HepG2 (cell line): ENCODE measurements at regions not wholly inside any gene's neighbourhood (a gene's known extent, or its start where the extent isn't known, plus 50 kb on each side); places are given as distances from the start of the nearest gene placed in this dataset.

Experiments
- ARID2 ChIP-seq: sonication (generic); formaldehyde crosslinking; IDR thresholded peaks from 2 replicates; pipeline ENCODE4 v1.8.1; 2022; ENCODE audit warnings: mild to moderate bottlenecking, missing genetic modification reagents, borderline replicate concordance
- ESRRA ChIP-seq: sonication (generic); formaldehyde crosslinking; IDR thresholded peaks from 2 replicates; pipeline ENCODE4 v1.5.1; 2020; ENCODE audit warnings: mild to moderate bottlenecking, low read depth, missing genetic modification reagents
- HNRNPLL ChIP-seq: fragments of 200-400 bp; formaldehyde crosslinking; IDR thresholded peaks from 2 replicates; pipeline ENCODE4 v1.6.1; 2017; ENCODE audit warnings: mild to moderate bottlenecking, low read depth, low read length; ENCODE audit not compliant: poor library complexity, severe bottlenecking
- JUND ChIP-seq: sonication (generic); formaldehyde crosslinking; IDR thresholded peaks from 2 replicates; pipeline ENCODE4 v1.8.0; 2022; ENCODE audit warnings: mild to moderate bottlenecking, missing genetic modification reagents
- YY1 ChIP-seq: IDR thresholded peaks from 2 replicates; pipeline ENCODE4 v1.6.1; 2011; ENCODE audit warnings: low read length, low read depth, moderate library complexity, mild to moderate bottlenecking; ENCODE audit not compliant: insufficient read depth, insufficient replicate concordance
- TF ChIP-seq, protein P1 (sequence below): sonication (generic); formaldehyde crosslinking; IDR thresholded peaks from 2 replicates; pipeline ENCODE4 v1.4.0; 2020; ENCODE audit warnings: missing genetic modification reagents
- TF ChIP-seq, protein P2 (sequence below): sonication (generic); formaldehyde crosslinking; IDR thresholded peaks from 2 replicates; pipeline ENCODE4 v1.8.0; 2022; ENCODE audit warnings: mild to moderate bottlenecking, missing genetic modification reagents; ENCODE audit not compliant: insufficient replicate concordance
- TF ChIP-seq, protein P3 (sequence below), 2 experiments: sonication (generic) in 1 of 2; formaldehyde crosslinking in 1 of 2; IDR thresholded peaks; 2 replicates each; pipeline versions ENCODE4 v1.5.1 to v1.6.1; 2011 to 2020; ENCODE audit warnings: borderline replicate concordance in 1 of 2, low read depth in 1 of 2, low read length in 1 of 2, mild to moderate bottlenecking in 1 of 2, missing genetic modification reagents in 1 of 2, moderate library complexity in 1 of 2
- TF ChIP-seq, protein P4 (sequence below): sonication (generic); formaldehyde crosslinking; IDR thresholded peaks from 2 replicates; pipeline ENCODE4 v1.4.0; 2020; ENCODE audit warnings: missing genetic modification reagents, borderline replicate concordance
- TF ChIP-seq, protein P5 (sequence below): sonication (generic); formaldehyde crosslinking; IDR thresholded peaks from 2 replicates; pipeline ENCODE4 v1.5.0; 2020; ENCODE audit warnings: mild to moderate bottlenecking, missing genetic modification reagents, moderate library complexity

DNA sequence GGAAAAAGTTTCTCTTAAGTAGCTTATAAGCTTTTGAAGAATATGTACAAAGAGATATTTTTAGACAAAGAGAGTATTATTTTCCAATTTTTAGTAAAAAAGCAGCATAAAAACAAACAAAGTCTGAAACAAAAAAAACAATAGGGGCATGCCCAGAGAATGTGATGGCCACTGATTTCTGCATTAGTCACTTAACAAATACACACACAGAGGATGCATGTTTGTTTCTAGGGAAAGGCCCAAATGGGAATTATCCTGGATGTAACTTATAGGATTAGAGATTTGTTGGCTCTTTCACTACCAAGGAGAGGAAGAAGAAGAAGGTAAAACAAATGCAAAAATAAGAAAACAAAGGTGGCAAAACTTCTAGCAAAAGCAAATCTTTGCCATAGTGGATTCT lies 95.9 kb upstream of the SCOC start:
- TF ChIP-seq, protein P1, sequence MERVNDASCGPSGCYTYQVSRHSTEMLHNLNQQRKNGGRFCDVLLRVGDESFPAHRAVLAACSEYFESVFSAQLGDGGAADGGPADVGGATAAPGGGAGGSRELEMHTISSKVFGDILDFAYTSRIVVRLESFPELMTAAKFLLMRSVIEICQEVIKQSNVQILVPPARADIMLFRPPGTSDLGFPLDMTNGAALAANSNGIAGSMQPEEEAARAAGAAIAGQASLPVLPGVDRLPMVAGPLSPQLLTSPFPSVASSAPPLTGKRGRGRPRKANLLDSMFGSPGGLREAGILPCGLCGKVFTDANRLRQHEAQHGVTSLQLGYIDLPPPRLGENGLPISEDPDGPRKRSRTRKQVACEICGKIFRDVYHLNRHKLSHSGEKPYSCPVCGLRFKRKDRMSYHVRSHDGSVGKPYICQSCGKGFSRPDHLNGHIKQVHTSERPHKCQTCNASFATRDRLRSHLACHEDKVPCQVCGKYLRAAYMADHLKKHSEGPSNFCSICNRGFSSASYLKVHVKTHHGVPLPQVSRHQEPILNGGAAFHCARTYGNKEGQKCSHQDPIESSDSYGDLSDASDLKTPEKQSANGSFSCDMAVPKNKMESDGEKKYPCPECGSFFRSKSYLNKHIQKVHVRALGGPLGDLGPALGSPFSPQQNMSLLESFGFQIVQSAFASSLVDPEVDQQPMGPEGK (CRISPR knock-in tag), result no peak
- TF ChIP-seq YY1 (no peak), ARID2 (no peak), JUND (CRISPR knock-in tag) (no peak), ESRRA (CRISPR knock-in tag) (no peak), HNRNPLL (no peak)
- TF ChIP-seq, protein P2, sequence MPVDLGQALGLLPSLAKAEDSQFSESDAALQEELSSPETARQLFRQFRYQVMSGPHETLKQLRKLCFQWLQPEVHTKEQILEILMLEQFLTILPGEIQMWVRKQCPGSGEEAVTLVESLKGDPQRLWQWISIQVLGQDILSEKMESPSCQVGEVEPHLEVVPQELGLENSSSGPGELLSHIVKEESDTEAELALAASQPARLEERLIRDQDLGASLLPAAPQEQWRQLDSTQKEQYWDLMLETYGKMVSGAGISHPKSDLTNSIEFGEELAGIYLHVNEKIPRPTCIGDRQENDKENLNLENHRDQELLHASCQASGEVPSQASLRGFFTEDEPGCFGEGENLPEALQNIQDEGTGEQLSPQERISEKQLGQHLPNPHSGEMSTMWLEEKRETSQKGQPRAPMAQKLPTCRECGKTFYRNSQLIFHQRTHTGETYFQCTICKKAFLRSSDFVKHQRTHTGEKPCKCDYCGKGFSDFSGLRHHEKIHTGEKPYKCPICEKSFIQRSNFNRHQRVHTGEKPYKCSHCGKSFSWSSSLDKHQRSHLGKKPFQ (CRISPR knock-in tag), result no peak
- TF ChIP-seq, protein P3, sequence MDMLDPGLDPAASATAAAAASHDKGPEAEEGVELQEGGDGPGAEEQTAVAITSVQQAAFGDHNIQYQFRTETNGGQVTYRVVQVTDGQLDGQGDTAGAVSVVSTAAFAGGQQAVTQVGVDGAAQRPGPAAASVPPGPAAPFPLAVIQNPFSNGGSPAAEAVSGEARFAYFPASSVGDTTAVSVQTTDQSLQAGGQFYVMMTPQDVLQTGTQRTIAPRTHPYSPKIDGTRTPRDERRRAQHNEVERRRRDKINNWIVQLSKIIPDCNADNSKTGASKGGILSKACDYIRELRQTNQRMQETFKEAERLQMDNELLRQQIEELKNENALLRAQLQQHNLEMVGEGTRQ (IDR thresholded peaks at IDR 0.05; ENCODE audit: low read depth, low read length), result no peak
- TF ChIP-seq, protein P3 (CRISPR knock-in tag; IDR thresholded peaks at IDR 0.05; ENCODE audit: borderline replicate concordance), result no peak
- TF ChIP-seq, protein P4, sequence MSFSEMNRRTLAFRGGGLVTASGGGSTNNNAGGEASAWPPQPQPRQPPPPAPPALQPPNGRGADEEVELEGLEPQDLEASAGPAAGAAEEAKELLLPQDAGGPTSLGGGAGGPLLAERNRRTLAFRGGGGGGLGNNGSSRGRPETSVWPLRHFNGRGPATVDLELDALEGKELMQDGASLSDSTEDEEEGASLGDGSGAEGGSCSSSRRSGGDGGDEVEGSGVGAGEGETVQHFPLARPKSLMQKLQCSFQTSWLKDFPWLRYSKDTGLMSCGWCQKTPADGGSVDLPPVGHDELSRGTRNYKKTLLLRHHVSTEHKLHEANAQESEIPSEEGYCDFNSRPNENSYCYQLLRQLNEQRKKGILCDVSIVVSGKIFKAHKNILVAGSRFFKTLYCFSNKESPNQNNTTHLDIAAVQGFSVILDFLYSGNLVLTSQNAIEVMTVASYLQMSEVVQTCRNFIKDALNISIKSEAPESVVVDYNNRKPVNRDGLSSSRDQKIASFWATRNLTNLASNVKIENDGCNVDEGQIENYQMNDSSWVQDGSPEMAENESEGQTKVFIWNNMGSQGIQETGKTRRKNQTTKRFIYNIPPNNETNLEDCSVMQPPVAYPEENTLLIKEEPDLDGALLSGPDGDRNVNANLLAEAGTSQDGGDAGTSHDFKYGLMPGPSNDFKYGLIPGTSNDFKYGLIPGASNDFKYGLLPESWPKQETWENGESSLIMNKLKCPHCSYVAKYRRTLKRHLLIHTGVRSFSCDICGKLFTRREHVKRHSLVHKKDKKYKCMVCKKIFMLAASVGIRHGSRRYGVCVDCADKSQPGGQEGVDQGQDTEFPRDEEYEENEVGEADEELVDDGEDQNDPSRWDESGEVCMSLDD (CRISPR knock-in tag), result no peak
- TF ChIP-seq, protein P5, sequence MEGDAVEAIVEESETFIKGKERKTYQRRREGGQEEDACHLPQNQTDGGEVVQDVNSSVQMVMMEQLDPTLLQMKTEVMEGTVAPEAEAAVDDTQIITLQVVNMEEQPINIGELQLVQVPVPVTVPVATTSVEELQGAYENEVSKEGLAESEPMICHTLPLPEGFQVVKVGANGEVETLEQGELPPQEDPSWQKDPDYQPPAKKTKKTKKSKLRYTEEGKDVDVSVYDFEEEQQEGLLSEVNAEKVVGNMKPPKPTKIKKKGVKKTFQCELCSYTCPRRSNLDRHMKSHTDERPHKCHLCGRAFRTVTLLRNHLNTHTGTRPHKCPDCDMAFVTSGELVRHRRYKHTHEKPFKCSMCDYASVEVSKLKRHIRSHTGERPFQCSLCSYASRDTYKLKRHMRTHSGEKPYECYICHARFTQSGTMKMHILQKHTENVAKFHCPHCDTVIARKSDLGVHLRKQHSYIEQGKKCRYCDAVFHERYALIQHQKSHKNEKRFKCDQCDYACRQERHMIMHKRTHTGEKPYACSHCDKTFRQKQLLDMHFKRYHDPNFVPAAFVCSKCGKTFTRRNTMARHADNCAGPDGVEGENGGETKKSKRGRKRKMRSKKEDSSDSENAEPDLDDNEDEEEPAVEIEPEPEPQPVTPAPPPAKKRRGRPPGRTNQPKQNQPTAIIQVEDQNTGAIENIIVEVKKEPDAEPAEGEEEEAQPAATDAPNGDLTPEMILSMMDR (CRISPR knock-in tag), result no peak
